ENCODE measurements at regions not wholly inside any gene's neighbourhood (a gene's known extent, or its start where the extent isn't known, plus 50 kb on each side); places are given as distances from the start of the nearest gene placed in this dataset.

- DNase-seq (ENCODE audit: low read depth, low spot score): no peak
These were observed 61.7 kb downstream of the KCNJ2 start for GRCh38 chr17:70230850-70231640.

- no peak for DNase-seq (ENCODE audit: low read depth, low spot score)
These were observed 63.1 kb downstream of the KCNJ2 start for GRCh38 chr17:70232466-70232865.

- DNase-seq (ENCODE audit: low read depth, low spot score): no peak
These were observed 65.9 kb downstream of the KCNJ2 start for GRCh38 chr17:70235252-70235651.

- DNase-seq (ENCODE audit: low read depth, low spot score): no peak
These were observed 68.9 kb downstream of the KCNJ2 start for GRCh38 chr17:70238228-70238627.

GRCh38 chr17:70238646-70239045 is 69.3 kb downstream of the KCNJ2 start:
- peak; percentile 1 for DNase-seq (ENCODE audit: low read depth, low spot score)

GRCh38 chr17:70239391-70239826 is 70.1 kb downstream of the KCNJ2 start:
- no peak for DNase-seq (ENCODE audit: low read depth, low spot score)

- no peak for DNase-seq (ENCODE audit: low read depth, low spot score)
These were observed 71.7 kb downstream of the KCNJ2 start for GRCh38 chr17:70241071-70241470.

GRCh38 chr17:70242781-70243437 is 73.6 kb downstream of the KCNJ2 start:
- DNase-seq (ENCODE audit: low read depth, low spot score): no peak

GRCh38 chr17:70251706-70252105 is 82.4 kb downstream of the KCNJ2 start:
- no peak for DNase-seq (ENCODE audit: low read depth, low spot score)

- no peak for DNase-seq (ENCODE audit: low read depth, low spot score)
These were observed 85.6 kb downstream of the KCNJ2 start for GRCh38 chr17:70254735-70255460.

GRCh38 chr17:70256751-70257150 is 87.4 kb downstream of the KCNJ2 start:
- no peak for DNase-seq (ENCODE audit: low read depth, low spot score)

- DNase-seq (ENCODE audit: low read depth, low spot score): no peak
These were observed 89.1 kb downstream of the KCNJ2 start for GRCh38 chr17:70258465-70258864.

- DNase-seq (ENCODE audit: low read depth, low spot score): no peak
These were observed 90.1 kb downstream of the KCNJ2 start for GRCh38 chr17:70259400-70259799.

GRCh38 chr17:70261170-70261569 is 91.8 kb downstream of the KCNJ2 start:
- DNase-seq (ENCODE audit: low read depth, low spot score): no peak

- DNase-seq (ENCODE audit: low read depth, low spot score): no peak
These were observed 96.1 kb downstream of the KCNJ2 start for GRCh38 chr17:70265471-70265870.

- no peak for DNase-seq (ENCODE audit: low read depth, low spot score)
These were observed 97.1 kb downstream of the KCNJ2 start for GRCh38 chr17:70266394-70266793.

GRCh38 chr17:70268383-70268782 is 99.1 kb downstream of the KCNJ2 start:
- DNase-seq (ENCODE audit: low read depth, low spot score): no peak

GRCh38 chr17:70270554-70270953 is 101.2 kb downstream of the KCNJ2 start:
- no peak for DNase-seq (ENCODE audit: low read depth, low spot score)

- DNase-seq (ENCODE audit: low read depth, low spot score): no peak
These were observed 101.9 kb downstream of the KCNJ2 start for GRCh38 chr17:70271200-70271599.

GRCh38 chr17:70271672-70272071 is 102.3 kb downstream of the KCNJ2 start:
- no peak for DNase-seq (ENCODE audit: low read depth, low spot score)

- no peak for DNase-seq (ENCODE audit: low read depth, low spot score)
These were observed 104.9 kb downstream of the KCNJ2 start for GRCh38 chr17:70274255-70274654.

- no peak for DNase-seq (ENCODE audit: low read depth, low spot score)
These were observed 107.6 kb downstream of the KCNJ2 start for GRCh38 chr17:70276906-70277305.
